Loucy (cell line): ENCODE measurements at regions not wholly inside any gene's neighbourhood (a gene's known extent, or its start where the extent isn't known, plus 50 kb on each side); places are given as distances from the start of the nearest gene placed in this dataset.

Experiments
- H2AFZ ChIP-seq: fragments of 200-600 bp; sonication (generic); 2 replicates; pipeline ENCODE4 v1.6.0; 2016; ENCODE audit warnings: antibody characterized with exemption, mild to moderate bottlenecking, low read length, moderate library complexity
- H3F3A ChIP-seq: fragments of 200-600 bp; 2 replicates; pipeline ENCODE4 v1.6.0; 2016; ENCODE audit warnings: antibody characterized with exemption, low read depth, mild to moderate bottlenecking
- H3K27me3 ChIP-seq: fragments of 200-600 bp; sonication (generic); 2 replicates; pipeline ENCODE4 v1.6.1; 2014; ENCODE audit warnings: low read length, mild to moderate bottlenecking; ENCODE audit not compliant: insufficient read depth, poor library complexity, severe bottlenecking
- H3K36me3 ChIP-seq: fragments of 200-600 bp; sonication (generic); 2 replicates; pipeline ENCODE4 v1.6.1; 2016; ENCODE audit warnings: low read length; ENCODE audit not compliant: insufficient read depth
- H3K4me1 ChIP-seq: fragments of 200-600 bp; sonication (generic); 2 replicates; pipeline ENCODE4 v1.5.1; 2014; ENCODE audit warnings: low read length, mild to moderate bottlenecking; ENCODE audit not compliant: insufficient read depth, poor library complexity, severe bottlenecking
- H3K4me2 ChIP-seq: fragments of 200-600 bp; sonication (generic); 2 replicates; pipeline ENCODE4 v1.6.0; 2014; ENCODE audit warnings: antibody characterized with exemption, low read length, low read depth, mild to moderate bottlenecking; ENCODE audit not compliant: poor library complexity, severe bottlenecking
- H3K4me3 ChIP-seq: fragments of 200-600 bp; sonication (generic); 2 replicates; pipeline ENCODE4 v1.5.1; 2014; ENCODE audit warnings: low read length, mild to moderate bottlenecking, mixed read lengths; ENCODE audit not compliant: poor library complexity, severe bottlenecking
- H3K79me2 ChIP-seq: fragments of 200-600 bp; sonication (generic); 2 replicates; pipeline ENCODE4 v1.6.1; 2014; ENCODE audit warnings: low read length; ENCODE audit not compliant: insufficient read depth
- H3K9ac ChIP-seq: fragments of 200-600 bp; sonication (generic); 2 replicates; pipeline ENCODE4 v1.6.0; 2014; ENCODE audit warnings: mild to moderate bottlenecking, low read depth, low read length, moderate library complexity; ENCODE audit not compliant: poor library complexity, severe bottlenecking
- H3K9me2 ChIP-seq: fragments of 200-600 bp; sonication (generic); replicated peaks from 2 replicates; pipeline ENCODE4 v1.6.1; 2016; ENCODE audit warnings: low read depth, low read length, mixed read lengths
- H3K9me3 ChIP-seq: fragments of 200-600 bp; sonication (generic); 2 replicates; pipeline ENCODE4 v1.6.1; 2014; ENCODE audit warnings: mild to moderate bottlenecking, antibody characterized with exemption, low read length, low read depth; ENCODE audit not compliant: insufficient read depth
- H4K20me1 ChIP-seq: fragments of 200-600 bp; sonication (generic); 2 replicates; pipeline ENCODE4 v1.6.0; 2014; ENCODE audit warnings: antibody characterized with exemption, low read length, mild to moderate bottlenecking; ENCODE audit not compliant: insufficient read depth, poor library complexity, severe bottlenecking
- EZH2phosphoT487 ChIP-seq: fragments of 200-600 bp; IDR thresholded peaks from 2 replicates; pipeline ENCODE4 v1.6.1; 2018; ENCODE audit warnings: antibody characterized with exemption, mild to moderate bottlenecking, moderate library complexity, borderline replicate concordance
- TF ChIP-seq, protein P1 (sequence below): fragments of 200-600 bp; sonication (generic); conservative IDR thresholded peaks from 2 replicates; pipeline ENCODE4 v1.5.1; 2014; ENCODE audit warnings: mild to moderate bottlenecking, antibody characterized with exemption, low read length

DNA sequence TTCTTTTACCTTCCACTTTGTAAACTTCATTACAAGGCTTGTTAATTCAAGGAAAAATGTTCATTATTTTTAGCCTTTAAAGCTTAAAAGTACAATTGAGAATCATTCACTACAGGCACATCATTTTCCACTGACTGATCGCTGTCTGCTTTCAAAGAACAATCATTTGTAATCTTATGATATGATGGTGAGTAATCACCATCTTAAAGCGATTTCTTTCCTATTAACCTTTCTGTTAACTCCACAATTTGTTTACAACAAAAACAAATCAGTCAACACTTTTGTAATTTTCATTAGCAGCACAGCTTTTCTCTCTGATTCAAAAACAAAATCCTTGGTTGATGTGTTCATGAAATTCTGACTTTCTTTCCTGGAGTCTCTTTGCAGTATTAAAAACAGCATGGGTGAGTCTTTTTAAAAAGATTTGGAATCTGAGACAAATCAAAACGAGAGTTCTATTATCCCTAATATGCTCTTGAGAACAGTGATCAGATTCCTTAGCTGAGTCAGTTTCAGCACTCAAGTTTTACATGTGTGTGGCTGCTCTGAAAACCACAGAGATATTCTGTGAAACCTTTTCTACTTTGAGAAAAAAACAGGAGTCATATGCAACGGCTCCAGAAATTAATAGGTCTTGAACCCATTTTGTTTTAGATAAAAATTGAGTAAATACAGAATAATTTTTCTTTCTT is 145.8 kb upstream of the TMPRSS15 start:
- H3F3A ChIP-seq = no peaks in the 10 kb centered on the region
- H3K79me2 ChIP-seq = no peaks in the 10 kb centered on the region
- H3K9me3 ChIP-seq = no peaks in the 10 kb centered on the region

DNA sequence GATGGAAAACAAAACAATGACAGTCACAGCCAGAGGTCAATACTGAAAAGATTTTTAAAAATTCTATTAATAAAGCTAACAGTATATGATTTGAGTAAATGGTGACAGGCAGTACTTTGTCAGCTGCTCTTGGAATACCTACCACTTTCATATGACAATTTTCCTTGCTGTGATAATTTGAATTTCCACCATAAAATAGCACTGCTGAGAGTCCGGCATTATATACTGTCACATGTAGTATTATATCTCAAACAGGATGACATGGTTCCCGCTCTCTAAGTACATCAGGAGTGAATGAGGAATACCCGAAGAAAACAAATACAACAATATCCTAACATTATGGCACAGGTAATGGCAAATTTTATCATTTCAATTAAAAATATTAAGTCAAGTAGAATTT is 146.8 kb upstream of the TMPRSS15 start:
- H3K36me3 ChIP-seq = no peaks in the 10 kb centered on the region
- no peak overlapping the region for H3K9ac ChIP-seq
- H3K27me3 ChIP-seq = no peaks in the 10 kb centered on the region
- no peaks in the 10 kb centered on the region for H3F3A ChIP-seq
- no peak for TF ChIP-seq EZH2phosphoT487
- TF ChIP-seq, protein P1, sequence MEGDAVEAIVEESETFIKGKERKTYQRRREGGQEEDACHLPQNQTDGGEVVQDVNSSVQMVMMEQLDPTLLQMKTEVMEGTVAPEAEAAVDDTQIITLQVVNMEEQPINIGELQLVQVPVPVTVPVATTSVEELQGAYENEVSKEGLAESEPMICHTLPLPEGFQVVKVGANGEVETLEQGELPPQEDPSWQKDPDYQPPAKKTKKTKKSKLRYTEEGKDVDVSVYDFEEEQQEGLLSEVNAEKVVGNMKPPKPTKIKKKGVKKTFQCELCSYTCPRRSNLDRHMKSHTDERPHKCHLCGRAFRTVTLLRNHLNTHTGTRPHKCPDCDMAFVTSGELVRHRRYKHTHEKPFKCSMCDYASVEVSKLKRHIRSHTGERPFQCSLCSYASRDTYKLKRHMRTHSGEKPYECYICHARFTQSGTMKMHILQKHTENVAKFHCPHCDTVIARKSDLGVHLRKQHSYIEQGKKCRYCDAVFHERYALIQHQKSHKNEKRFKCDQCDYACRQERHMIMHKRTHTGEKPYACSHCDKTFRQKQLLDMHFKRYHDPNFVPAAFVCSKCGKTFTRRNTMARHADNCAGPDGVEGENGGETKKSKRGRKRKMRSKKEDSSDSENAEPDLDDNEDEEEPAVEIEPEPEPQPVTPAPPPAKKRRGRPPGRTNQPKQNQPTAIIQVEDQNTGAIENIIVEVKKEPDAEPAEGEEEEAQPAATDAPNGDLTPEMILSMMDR = no peak
- no peaks in the 10 kb centered on the region for H4K20me1 ChIP-seq
- no peak overlapping the region for H3K4me3 ChIP-seq
- no peaks in the 10 kb centered on the region; the same call in 1 of the 2 replicates for H3K9me2 ChIP-seq
- H3K4me2 ChIP-seq = no peak overlapping the region
- H3K79me2 ChIP-seq = no peaks in the 10 kb centered on the region
- no peaks in the 10 kb centered on the region for H3K9me3 ChIP-seq
- no peak overlapping the region for H2AFZ ChIP-seq
- H3K4me1 ChIP-seq = no peaks in the 10 kb centered on the region

More for the DNA sequence above, 145.8 kb upstream of the TMPRSS15 start:
- Histone ChIP-seq H3K9me2 (no peaks in the 10 kb centered on the region; the same call in 1 of the 2 replicates), H3K4me1 (no peaks in the 10 kb centered on the region), H3K4me2 (no peak overlapping the region), H2AFZ (no peak overlapping the region), H3K36me3 (no peaks in the 10 kb centered on the region), H3K27me3 (no peaks in the 10 kb centered on the region), H4K20me1 (no peaks in the 10 kb centered on the region), H3K9ac (no peak overlapping the region), H3K4me3 (no peak overlapping the region)
- no peak for TF ChIP-seq EZH2phosphoT487
- TF ChIP-seq, protein P1 = no peak

DNA sequence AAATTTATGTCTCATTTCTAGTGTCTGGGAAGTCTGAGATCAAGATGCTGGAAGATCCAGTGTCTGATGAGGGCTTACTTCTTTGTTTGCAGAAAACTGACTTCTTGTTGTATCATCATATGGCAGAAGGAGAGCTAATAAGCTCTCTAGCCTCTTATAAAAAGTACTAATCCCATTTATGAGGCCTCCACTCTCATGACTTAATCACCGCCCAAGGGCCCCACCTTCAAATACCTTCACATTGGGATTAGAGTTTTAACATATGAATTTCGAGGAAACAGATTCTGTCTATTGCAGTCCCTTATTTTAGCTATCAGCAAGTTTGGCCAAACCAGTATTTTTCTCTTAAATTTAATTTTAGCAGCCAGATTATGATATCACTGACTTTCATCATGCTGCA is 150.2 kb upstream of the TMPRSS15 start:
- no peaks in the 10 kb centered on the region for H4K20me1 ChIP-seq
- H3K27me3 ChIP-seq = no peaks in the 10 kb centered on the region
- no peaks in the 10 kb centered on the region for H3K79me2 ChIP-seq
- no peaks in the 10 kb centered on the region for H3F3A ChIP-seq
- no peak overlapping the region for H3K4me2 ChIP-seq
- no peak overlapping the region for H2AFZ ChIP-seq
- H3K9me2 ChIP-seq = no peaks in the 10 kb centered on the region
- no peaks in the 10 kb centered on the region for H3K36me3 ChIP-seq
- no peak overlapping the region for H3K4me3 ChIP-seq
- no peaks in the 10 kb centered on the region for H3K9me3 ChIP-seq
- no peak overlapping the region for H3K9ac ChIP-seq
- TF ChIP-seq, protein P1 = no peak
- TF ChIP-seq EZH2phosphoT487 = no peak
- no peaks in the 10 kb centered on the region for H3K4me1 ChIP-seq
